ENCODE measurements at regions not wholly inside any gene's neighbourhood (a gene's known extent, or its start where the extent isn't known, plus 50 kb on each side); places are given as distances from the start of the nearest gene placed in this dataset.
"Not testable (repeated sequence)": the region's sequence is repeated elsewhere in the genome, so short reads cannot be mapped to it uniquely, and the experiment has no call there.

GRCh38 chr6:103886951-103887350 lies 972.8 kb downstream of the HACE1 start:
- no peak for DNase-seq (ENCODE audit: low read depth)

- DNase-seq (ENCODE audit: low read depth), result no peak
Measured at GRCh38 chr6:103885446-103885845, 974.3 kb downstream of the HACE1 start.

- no peak for DNase-seq (ENCODE audit: low read depth)
Measured at GRCh38 chr6:103879800-103880199, 979.9 kb downstream of the HACE1 start.

- DNase-seq (ENCODE audit: low read depth), result no peak
Measured at GRCh38 chr6:103875221-103875620, 984.5 kb downstream of the HACE1 start.

GRCh38 chr6:103874575-103874974 lies 985.1 kb downstream of the HACE1 start:
- no peak for DNase-seq (ENCODE audit: low read depth)

GRCh38 chr6:103872678-103873077 lies 987.0 kb downstream of the HACE1 start:
- no peak for DNase-seq (ENCODE audit: low read depth)

GRCh38 chr6:103872233-103872632 lies 987.5 kb downstream of the HACE1 start:
- DNase-seq (ENCODE audit: low read depth), result no peak

- DNase-seq (ENCODE audit: low read depth), result no peak
Measured at GRCh38 chr6:103870970-103871369, 988.7 kb downstream of the HACE1 start.

GRCh38 chr6:103862297-103862696 lies 997.4 kb downstream of the HACE1 start:
- no peak for DNase-seq (ENCODE audit: low read depth)

- DNase-seq (ENCODE audit: low read depth), result no peak
Measured at GRCh38 chr6:103858003-103858402, 1001.7 kb downstream of the HACE1 start.

- no peak for DNase-seq (ENCODE audit: low read depth)
Measured at GRCh38 chr6:103855750-103856149, 1004.0 kb downstream of the HACE1 start.

- DNase-seq (ENCODE audit: low read depth), result no peak
Measured at GRCh38 chr6:103854059-103854458, 1005.7 kb downstream of the HACE1 start.

- no peak for DNase-seq (ENCODE audit: low read depth)
Measured at GRCh38 chr6:103838457-103838856, 1021.3 kb downstream of the HACE1 start.

- DNase-seq (ENCODE audit: low read depth), result no peak
Measured at GRCh38 chr6:103826209-103826608, 1033.5 kb downstream of the HACE1 start.

- no peak for DNase-seq (ENCODE audit: low read depth)
Measured at GRCh38 chr6:103820148-103820547, 1039.6 kb downstream of the HACE1 start.

GRCh38 chr6:103819509-103819908 lies 1040.2 kb downstream of the HACE1 start:
- no peak for DNase-seq (ENCODE audit: low read depth)

- DNase-seq (ENCODE audit: low read depth), result no peak
Measured at GRCh38 chr6:103812970-103813369, 1046.7 kb downstream of the HACE1 start.

- DNase-seq (ENCODE audit: low read depth), result not testable (repeated sequence)
Measured at GRCh38 chr6:103801901-103802479, 1057.7 kb downstream of the HACE1 start.

- DNase-seq (ENCODE audit: low read depth), result no peak
Measured at GRCh38 chr6:103799971-103800670, 1059.6 kb downstream of the HACE1 start.

GRCh38 chr6:103798166-103798565 lies 1061.6 kb downstream of the HACE1 start:
- DNase-seq (ENCODE audit: low read depth), result no peak

GRCh38 chr6:103797738-103798137 lies 1062.0 kb downstream of the HACE1 start:
- DNase-seq (ENCODE audit: low read depth), result no peak

- no peak for DNase-seq (ENCODE audit: low read depth)
Measured at GRCh38 chr6:103791458-103791857, 1068.3 kb downstream of the HACE1 start.

GRCh38 chr6:103784117-103784516 lies 1075.6 kb downstream of the HACE1 start:
- no peak for DNase-seq (ENCODE audit: low read depth)

- no peak for DNase-seq (ENCODE audit: low read depth)
Measured at GRCh38 chr6:103783329-103783728, 1076.4 kb downstream of the HACE1 start.
